Neutrophil (primary cell): ENCODE measurements at regions not wholly inside any gene's neighbourhood (a gene's known extent, or its start where the extent isn't known, plus 50 kb on each side); places are given as distances from the start of the nearest gene placed in this dataset.

ENCODE experiments used
- H3K27ac ChIP-seq: fragments of 200-600 bp; sonication (generic); 2 replicates; pipeline ENCODE4 v1.5.1; 2016; ENCODE audit warnings: mild to moderate bottlenecking, moderate library complexity
- H3K27me3 ChIP-seq: fragments of 200-600 bp; sonication (generic); 2 replicates; pipeline ENCODE4 v1.6.0; 2016; ENCODE audit warnings: mild to moderate bottlenecking
- H3K36me3 ChIP-seq: fragments of 200-600 bp; sonication (generic); 2 replicates; pipeline ENCODE4 v1.5.1; 2017
- H3K4me1 ChIP-seq, 2 experiments: fragments of 200-600 bp in 1 of 2; sonication (generic) in 1 of 2; 1 replicate in 1 of 2; 2 replicates in 1 of 2; pipeline versions ENCODE4 v1.5.1 to v1.6.1; 2013 to 2016; ENCODE audit warnings: low read depth in 1 of 2, low read length in 1 of 2, mild to moderate bottlenecking in 1 of 2, moderate library complexity in 1 of 2; ENCODE audit not compliant: control insufficient read depth in 1 of 2, insufficient read depth in 1 of 2
- H3K4me3 ChIP-seq, 2 experiments: fragments of 200-600 bp in 1 of 2; sonication (generic) in 1 of 2; 1 replicate in 1 of 2; 2 replicates in 1 of 2; pipeline ENCODE4 v1.5.1; 2013 to 2016; ENCODE audit warnings: low read depth in 1 of 2, low read length in 1 of 2, mild to moderate bottlenecking in 1 of 2, moderate library complexity in 1 of 2
- H3K9me3 ChIP-seq: fragments of 200-600 bp; sonication (generic); 2 replicates; pipeline ENCODE4 v1.5.1; 2016
- TF ChIP-seq, protein P1 (sequence below): fragments of 200-600 bp; sonication (generic); IDR thresholded peaks from 2 replicates; pipeline ENCODE4 v1.5.1; 2016; ENCODE audit warnings: antibody characterized with exemption

GRCh38 chr2:191754103-191754502 is 76.2 kb downstream of the NABP1 start:
- Histone ChIP-seq H3K27me3 (no peaks in the 10 kb centered on the region), H3K4me1 (peaks cover 0 to 6% of the 10 kb centered on the region in 2 experiments), H3K27ac (no peak overlapping the region), H3K36me3 (no peaks in the 10 kb centered on the region), H3K9me3 (no peaks in the 10 kb centered on the region), H3K4me3 (no peak overlapping the region)
- TF ChIP-seq, protein P1, sequence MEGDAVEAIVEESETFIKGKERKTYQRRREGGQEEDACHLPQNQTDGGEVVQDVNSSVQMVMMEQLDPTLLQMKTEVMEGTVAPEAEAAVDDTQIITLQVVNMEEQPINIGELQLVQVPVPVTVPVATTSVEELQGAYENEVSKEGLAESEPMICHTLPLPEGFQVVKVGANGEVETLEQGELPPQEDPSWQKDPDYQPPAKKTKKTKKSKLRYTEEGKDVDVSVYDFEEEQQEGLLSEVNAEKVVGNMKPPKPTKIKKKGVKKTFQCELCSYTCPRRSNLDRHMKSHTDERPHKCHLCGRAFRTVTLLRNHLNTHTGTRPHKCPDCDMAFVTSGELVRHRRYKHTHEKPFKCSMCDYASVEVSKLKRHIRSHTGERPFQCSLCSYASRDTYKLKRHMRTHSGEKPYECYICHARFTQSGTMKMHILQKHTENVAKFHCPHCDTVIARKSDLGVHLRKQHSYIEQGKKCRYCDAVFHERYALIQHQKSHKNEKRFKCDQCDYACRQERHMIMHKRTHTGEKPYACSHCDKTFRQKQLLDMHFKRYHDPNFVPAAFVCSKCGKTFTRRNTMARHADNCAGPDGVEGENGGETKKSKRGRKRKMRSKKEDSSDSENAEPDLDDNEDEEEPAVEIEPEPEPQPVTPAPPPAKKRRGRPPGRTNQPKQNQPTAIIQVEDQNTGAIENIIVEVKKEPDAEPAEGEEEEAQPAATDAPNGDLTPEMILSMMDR, result no peak

- TF ChIP-seq, protein P1, result no peak
- peaks cover 0 to 8% of the 10 kb centered on the region in 2 experiments for H3K4me1 ChIP-seq
- H3K27me3 ChIP-seq, result no peaks in the 10 kb centered on the region
- no peaks in the 10 kb centered on the region for H3K9me3 ChIP-seq
- H3K36me3 ChIP-seq, result no peaks in the 10 kb centered on the region
- no peak overlapping the region for H3K4me3 ChIP-seq
- H3K27ac ChIP-seq, result no peak overlapping the region
These were observed 78.8 kb downstream of the NABP1 start for GRCh38 chr2:191756761-191757160.

GRCh38 chr2:191757208-191757607 is 79.3 kb downstream of the NABP1 start:
- Histone ChIP-seq H3K4me3 (no peak overlapping the region), H3K27me3 (no peaks in the 10 kb centered on the region), H3K27ac (no peak overlapping the region), H3K36me3 (no peaks in the 10 kb centered on the region), H3K4me1 (peaks cover 0 to 8% of the 10 kb centered on the region in 2 experiments), H3K9me3 (no peaks in the 10 kb centered on the region)
- TF ChIP-seq, protein P1, result no peak

DNA sequence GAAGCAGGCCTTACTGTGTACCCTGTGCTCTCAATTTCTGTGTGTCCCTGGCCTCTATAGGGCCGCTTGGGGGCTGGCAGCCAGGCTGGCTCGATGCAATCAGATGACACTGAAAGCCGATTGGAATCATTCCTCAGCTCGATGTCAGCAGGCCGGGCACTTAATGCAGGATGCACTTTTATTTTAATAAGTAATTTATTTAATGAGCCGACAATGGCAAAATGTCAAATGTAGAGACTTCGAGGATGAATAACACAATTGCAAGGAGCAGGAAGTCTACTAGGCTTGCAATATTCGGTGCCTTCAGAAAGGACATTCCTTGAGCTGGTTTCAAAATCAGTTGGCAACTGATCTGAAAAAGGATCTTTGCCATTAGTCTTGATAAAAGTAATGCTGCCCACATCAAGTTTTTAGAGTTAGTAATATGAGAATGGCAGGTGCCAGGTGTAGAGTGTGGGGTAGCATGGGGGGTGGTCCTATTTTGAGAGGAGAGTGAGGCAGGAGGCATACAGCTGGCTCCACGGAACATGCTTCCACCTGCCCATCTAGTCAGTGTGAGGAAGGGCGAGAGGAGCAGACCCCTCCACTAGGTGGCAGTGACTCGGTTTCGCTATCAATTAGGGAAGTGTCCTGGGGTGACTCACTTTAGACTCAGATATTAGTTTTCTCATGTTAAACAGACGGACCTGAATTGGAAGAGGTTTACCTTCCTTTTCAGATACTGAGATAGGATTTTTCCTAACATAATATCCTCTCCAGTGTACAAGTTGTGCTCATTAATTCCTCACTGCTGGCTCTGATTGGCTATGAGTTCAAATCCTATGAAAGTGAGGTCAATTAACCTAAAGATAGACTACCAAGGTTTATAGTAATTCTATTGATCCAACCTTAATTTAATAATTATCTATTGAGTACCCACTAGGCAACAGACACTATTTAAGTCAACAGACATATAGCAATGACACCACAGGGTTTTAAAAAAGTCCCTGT is 80.9 kb downstream of the NABP1 start:
- Histone ChIP-seq H3K4me1 (peaks cover 0 to 8% of the 10 kb centered on the region in 2 experiments), H3K4me3 (no peak overlapping the region), H3K36me3 (no peaks in the 10 kb centered on the region), H3K27ac (no peak overlapping the region), H3K9me3 (no peaks in the 10 kb centered on the region), H3K27me3 (no peaks in the 10 kb centered on the region)
- TF ChIP-seq, protein P1, result peak; percentile 80

DNA sequence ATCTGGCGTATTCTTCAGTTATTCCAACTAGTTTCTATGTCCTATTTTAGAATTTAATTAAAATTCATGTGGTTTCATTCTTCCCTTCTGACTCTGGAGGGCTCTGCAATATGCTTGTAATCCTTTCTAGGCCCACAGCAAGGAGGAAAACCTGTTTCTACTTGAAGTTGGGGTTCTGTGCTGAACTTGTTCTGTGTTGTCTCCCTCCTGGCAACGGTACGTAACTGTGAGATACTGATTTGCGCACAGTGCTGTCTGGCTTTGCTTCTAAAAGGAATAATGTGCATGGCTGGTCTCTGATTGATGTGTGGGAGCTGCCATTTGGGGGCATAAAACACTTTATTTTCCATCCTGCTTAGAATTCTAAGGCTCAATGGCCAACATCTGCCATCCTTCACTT is 81.7 kb downstream of the NABP1 start:
- TF ChIP-seq, protein P1, result no peak
- Histone ChIP-seq H3K27ac (no peak overlapping the region), H3K4me1 (peaks cover 0 to 8% of the 10 kb centered on the region in 2 experiments), H3K27me3 (no peaks in the 10 kb centered on the region), H3K4me3 (no peak overlapping the region), H3K36me3 (no peaks in the 10 kb centered on the region), H3K9me3 (no peaks in the 10 kb centered on the region)
